Activated T-cell treated with anti-CD3 and anti-CD28 coated beads for 48 hours (primary cell): ENCODE measurements at regions not wholly inside any gene's neighbourhood (a gene's known extent, or its start where the extent isn't known, plus 50 kb on each side); places are given as distances from the start of the nearest gene placed in this dataset.

Experiments
- DNase-seq: peaks from one replicate; pipeline ENCODE4 v3.0.0-alpha.2; 2020; ENCODE audit warnings: low read depth

DNA sequence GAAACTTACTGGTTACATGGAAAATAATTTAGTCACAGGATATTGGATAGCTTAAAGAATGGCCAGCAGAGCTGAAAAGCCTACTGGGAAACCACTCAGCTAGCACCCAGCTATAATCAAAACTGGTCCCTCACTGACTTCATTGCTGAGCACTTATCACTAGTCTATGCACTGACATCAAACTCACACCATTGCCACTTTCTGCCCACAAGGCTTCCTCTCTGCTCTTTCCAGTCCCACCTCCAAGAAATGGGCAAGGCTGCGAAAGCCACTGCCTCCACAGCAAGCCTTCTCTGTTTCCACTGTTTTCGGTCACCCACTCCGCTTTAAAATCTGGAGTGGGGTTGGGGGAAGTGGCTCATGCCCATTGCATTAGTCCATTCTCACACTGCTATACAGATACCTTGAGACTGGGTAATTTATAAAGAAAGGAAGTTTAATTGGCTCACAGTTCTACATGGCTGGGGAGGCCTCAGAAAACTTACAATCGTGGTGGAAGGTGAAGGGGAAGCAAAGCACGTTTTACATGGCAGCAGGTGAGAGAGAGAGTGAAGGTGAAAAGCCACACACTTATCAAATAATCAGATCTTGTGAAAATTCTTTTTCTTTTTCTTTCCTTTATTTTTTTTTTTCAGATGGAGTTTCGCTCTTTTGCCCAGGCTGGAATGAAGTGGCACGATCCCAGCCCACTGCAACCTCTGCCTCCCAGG, 77.0 kb upstream of the CERS6 start:
- no peak for DNase-seq

DNA sequence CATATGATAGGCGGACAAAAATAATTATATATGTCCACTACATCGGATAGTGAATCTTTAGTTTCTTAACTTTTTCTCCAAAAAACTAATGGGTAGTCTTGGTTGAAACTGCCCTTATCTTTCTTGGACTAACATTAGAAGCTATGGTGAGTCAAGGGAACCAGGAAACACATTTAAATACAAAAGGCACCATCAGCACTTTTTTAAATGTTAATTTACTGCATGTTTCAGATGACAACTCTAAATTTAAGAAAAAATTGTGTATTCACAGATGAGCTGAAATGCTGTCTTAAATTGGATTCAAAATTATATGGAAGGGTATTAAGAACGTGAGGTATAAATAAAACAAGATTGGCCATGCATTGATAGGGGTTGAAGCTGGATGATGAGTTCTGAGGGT, 75.6 kb upstream of the CERS6 start:
- DNase-seq, result no peak

DNA sequence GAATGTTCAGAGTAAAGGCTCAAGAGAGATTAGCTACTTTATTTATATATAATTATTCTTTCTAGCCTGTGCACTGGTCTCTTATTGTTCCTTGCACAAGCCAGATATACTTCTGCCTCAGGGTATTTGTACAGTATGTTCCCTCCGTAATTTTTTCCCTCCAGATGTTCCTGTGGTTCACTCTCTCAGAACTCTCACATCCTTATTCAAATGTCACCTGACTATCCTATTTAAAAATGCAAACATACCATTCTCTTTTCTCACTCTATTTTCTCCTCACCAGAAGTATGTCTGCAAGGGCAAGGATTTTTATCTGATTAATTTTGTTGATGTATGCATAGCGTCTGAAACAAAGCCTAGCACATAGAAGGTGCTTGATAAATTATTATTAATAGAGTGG, 64.0 kb upstream of the CERS6 start:
- no peak for DNase-seq

DNA sequence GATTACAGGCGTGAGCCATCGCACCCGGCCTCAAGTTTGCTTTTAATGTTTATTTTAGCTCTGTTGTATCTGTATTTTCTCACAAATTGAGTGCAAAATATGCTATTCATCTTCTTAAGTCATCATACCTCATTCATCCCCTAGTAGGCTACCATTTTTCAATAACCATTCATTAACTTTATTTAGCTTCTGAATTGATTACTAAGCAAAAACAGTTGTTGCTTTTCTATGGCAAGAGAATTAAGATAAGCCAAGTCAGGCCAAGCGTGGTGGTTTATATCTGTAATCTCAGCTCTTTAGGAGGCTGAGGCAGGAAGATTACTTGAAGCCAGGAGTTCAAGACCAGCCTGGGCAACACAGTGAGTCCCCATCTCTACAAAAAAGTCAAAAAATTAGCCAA, 63.3 kb upstream of the CERS6 start:
- DNase-seq, result no peak

DNA sequence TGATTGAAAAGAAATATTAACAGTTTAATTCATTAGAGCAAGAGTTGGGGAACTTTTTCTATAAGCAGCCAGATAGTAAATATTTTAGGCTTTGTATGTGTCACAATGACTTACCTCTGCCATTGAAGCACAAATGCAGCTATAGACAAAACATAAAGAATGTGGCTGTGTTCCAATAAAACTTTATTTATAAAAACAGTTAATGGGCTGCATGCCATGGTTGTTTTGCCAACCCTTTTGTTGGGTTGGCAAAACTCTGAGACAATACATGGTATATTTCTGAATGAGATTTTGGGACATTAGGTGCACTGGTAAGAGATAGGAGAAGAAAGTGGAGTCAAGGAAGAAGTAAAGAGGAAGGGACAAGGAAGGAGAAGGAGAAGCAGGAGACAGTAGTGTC, 61.8 kb upstream of the CERS6 start:
- no peak for DNase-seq

DNA sequence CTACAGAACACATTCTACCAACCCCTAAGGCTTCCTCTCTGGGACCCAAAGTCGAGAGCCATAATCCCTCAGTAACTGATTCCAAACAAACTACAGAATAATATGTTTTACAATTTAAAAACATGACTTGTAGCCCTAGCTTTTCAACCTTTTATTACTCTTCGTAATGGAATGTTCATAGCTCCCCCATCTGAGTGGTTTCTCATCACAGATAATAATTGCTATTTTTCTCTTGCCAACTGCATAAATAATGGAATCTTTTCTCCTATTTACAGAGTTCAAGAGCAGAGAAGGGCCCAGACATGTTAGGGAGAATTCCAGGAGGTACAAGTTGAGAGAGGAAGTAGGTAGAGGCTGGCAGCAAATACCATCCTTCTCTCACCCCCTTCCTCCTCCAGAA, 59.9 kb upstream of the CERS6 start:
- no peak for DNase-seq

DNA sequence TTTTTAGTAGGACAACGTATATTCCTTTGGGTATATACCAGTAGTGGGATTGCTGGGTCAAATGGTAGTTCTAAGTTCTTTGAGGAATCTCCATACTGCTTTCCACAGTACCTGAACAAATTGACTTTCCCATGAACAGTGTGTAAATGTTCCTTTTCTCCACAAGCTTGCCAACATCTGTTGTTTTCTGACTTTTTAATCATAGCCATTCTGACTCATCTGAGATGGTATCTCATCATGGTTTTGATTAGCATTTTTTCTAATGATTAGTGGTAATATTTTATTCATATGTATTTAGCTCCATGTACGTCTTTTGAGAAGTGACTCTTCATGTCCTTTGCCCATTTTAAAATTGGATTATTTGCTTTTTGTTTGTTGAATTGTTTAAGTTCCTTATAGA, 58.4 kb upstream of the CERS6 start:
- no peak for DNase-seq

DNA sequence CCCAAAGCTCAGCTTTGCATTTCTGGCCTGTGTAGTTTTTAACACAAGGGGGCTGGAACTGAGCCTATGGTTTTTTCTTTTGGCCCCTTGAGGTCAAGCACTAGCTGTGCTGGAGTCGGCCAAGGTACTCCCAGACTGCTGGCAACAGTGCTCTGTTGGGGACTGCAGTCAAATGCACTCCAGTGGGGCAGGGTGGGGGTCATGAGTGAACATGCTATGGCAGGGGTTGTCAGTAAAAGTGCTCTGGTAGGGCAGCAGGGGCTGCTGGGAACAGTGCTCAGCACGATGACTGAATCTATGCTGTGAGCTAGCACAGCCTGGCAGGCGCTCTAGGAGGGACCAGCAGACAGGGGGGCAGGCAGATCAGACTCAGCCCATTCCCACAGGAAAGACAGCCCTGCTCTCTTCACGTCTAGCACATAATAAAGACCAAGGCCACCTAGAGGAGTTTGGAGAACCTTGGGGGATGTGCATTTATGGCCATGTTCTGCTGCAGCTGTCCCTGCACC, 55.0 kb upstream of the CERS6 start:
- no peak for DNase-seq

DNA sequence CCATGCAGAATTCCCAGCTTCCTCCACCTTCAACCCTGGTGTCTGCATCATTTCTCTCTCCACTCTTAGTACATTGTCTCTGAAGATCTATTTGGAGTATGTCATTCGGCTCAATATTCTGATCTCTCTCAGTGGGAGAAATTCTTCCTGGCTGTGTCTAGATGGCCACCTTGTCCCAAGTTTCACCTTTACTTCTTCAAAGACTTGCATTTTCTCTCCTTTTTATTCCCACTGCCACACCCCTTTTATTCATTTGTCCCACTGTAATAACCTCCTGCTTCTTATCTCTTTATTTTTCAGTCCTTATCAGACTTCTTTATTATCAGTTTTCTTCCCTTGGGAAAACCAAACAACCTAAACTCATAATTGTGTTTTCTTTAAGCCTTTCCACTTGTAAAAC, 54.3 kb upstream of the CERS6 start:
- DNase-seq, result no peak

DNA sequence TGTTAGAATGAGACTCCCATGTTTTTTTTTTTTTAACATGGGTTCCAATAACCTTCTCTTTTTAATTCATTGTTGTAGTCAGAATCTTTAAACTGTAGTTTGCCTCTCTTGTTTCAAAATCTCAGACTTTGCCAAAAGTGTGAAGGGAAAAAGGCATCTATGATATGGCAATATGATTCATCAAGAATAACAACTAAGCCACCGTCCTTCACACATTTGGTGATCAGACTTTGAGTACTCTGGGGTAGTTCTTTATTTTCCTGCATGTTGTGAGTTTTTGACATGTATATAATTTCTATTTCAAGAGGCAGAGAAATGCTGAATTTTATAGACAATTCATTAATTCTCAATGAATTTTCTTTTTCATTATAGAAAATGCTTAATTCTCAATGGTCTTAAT, 53.5 kb upstream of the CERS6 start:
- no peak for DNase-seq

DNA sequence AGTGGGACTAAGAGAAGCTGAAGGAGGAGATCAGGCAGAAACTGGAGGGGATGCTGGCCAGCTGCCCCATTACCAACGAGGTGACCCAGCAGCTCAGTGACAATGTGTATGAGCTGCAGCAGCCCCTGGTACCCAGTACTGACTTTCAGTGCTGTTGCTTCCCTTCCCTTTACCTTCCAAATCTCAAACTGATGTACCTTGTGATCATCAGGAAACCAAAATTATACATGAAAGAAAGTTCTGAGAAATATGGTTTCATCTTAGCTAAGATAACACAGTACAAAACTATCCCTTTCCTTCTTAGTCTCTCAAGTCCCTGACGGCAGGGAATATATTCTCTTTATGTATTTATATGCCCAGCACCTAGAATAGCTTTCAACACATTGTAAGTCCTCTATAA, 52.3 kb upstream of the CERS6 start:
- no peak for DNase-seq

DNA sequence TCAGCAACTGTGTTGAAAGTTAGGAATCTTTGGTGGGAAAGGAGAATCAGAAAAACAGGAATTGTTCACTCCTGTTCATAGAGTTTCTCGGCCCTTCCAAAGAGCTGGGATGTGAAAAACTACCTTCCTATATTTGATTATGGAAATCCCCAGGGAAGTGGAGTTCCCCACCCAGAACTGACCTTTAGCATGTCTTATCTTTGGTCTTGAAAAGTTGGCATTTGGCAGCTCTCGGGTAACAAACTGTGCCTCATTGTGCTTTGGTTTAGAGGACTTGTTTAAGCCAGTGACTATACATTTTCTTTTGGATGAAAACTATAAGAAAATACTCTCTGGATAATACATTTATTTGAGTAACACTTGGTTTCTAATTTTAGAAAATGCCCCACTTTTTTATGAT, 51.3 kb upstream of the CERS6 start:
- no peak for DNase-seq
